NCI-H2227 (cell line): ENCODE measurements at regions not wholly inside any gene's neighbourhood (a gene's known extent, or its start where the extent isn't known, plus 50 kb on each side); places are given as distances from the start of the nearest gene placed in this dataset.
A peak's percentile ranks its signal among the peaks of the same experiment; 100 is the strongest.

Experiments
- DNase-seq: peaks from one replicate; lab custom pipeline; 2025; ENCODE audit not compliant: unreplicated experiment; lab: John Stamatoyannopoulos, UW

DNA sequence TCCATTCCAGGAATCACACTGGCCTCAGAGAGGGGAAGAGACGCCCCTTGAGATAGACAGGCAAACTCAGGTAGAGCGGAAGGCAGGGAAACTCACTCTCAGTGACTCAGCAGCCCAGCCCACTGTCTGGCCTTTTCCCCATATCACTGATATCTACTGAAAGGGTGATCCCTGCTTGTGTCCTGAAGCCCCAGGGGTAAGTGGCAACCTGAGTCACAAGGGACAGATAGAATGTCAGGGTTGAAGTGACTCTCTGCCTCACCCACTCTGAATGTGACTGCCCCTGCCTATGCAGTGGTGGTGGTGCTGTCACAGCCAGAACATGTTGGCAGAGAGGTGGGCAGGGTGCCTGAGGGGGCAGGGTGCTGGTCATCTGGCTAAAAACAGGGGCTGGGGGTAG lies 157.5 kb upstream of the FGGY start:
- DNase-seq = no peak

DNA sequence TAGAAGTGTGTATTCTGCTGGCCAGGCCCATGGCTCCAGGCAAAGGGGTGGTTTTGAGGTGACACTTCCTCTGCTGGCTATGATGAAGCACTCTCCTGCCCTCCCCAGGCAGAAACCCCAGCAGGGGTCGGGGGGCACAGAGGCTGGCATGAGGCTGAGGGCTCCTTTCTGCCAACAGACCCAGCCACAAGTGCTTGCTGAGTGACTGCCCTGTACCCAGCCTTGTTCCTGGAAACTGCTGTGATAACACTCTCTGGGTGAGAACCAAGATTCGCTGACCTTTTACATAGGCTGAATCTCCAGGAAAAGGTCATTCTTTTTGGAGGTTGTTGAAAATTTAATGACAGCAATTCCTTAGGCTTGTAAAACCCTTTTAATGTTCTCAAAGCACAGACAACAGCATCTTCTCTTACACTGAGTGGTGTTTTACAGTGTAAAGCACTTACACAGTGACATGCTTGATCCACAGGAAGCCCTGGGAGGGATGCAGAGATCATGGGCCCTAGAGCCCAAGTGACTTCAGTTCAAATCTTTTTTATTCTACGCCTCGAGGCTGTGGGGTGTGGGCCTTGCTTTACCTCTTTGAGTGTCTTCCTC lies 155.5 kb upstream of the FGGY start:
- peak; percentile 18 for DNase-seq

DNA sequence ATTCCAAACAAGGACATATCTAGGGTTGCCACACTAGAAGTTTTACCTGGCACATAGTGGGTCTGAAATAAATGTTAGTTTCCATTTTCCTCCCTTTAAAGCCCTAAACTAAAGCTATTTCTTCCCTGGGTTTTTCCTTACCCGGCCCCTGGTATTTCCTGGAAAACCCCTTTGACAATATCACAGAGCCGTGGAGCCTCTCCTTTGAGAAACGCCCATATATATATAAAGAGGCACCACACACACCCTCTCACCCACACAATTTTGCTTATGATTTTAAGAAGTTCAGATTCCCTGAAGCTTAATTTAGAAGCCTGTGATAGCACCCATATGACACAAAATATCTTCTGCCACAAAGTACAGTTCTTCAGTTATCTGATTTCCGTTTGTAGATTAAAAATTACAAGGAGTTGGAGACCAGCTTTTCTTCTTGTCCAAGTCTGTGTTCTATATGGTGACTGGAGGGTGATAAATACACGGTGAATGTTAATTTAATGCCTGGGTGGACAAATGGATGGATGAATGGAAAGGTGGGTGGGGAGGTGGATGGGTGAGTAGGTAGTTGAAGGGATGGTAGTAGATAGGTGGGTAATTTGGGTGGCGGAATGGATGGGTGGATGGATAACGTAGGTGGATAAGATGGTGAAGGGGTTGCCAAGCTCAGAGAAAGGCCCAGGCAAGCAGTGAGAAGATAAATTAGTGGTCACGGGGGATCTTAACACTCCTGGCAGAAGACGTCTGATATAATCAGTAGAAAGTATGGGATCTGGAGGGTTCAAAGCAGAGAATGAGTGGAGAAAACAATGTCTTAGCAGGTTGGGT lies 154.4 kb upstream of the FGGY start:
- DNase-seq = no peak

DNA sequence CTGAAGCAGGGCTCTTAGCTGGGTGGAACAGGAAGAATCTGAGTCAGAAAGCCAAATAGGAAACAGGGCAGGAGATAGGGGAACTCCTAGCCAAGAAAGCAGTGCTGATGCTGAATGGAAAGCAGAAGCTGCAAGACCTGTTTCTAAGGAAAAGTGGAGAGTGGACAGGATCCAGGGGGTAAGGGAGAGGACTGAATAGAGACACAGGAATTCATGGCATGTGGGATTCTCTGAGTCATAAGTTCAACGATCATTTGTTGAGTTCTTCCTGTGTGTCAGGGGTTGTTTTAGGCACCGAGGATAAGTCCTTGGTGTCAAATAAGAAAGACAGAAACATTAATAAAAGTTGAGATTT lies 153.8 kb upstream of the FGGY start:
- DNase-seq = no peak

DNA sequence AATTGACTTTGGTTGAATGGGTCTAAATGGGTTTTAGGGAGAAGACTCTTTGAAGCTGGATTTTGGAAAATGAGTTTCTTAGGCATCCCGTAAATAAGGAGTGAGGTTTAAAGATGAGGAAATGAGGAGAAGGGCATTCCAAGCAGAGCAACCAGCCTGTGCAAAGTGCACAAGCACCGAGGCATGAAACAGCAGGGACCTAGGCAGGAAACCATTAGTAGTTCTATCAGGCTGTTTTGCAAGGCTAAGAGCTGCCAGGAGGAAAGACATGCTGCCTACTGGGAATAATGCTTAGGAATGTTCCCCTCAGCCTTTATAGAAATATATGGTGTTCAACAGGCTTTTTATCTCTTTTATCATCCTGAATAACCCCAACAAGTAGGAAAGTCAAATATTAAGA lies 153.1 kb upstream of the FGGY start:
- no peak for DNase-seq

DNA sequence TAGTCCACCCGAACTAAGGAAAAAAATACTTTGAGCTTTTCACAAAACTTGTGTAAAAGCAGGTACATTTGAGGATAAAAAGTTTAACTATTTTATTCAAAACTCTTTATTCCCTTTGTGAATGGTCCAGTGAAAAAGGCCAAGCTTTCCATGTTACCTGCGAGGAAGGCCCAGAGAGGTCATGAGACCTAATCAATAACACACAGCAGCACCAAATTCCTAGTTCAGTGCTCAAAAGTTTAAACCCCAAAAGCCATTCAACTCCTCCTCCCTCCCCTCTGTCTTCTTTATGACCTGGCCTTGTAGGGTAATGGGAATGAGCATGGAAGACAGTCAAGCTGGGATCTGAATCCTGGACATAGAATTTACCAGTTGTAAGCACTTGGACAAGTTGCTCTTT lies 151.9 kb upstream of the FGGY start:
- DNase-seq = no peak

DNA sequence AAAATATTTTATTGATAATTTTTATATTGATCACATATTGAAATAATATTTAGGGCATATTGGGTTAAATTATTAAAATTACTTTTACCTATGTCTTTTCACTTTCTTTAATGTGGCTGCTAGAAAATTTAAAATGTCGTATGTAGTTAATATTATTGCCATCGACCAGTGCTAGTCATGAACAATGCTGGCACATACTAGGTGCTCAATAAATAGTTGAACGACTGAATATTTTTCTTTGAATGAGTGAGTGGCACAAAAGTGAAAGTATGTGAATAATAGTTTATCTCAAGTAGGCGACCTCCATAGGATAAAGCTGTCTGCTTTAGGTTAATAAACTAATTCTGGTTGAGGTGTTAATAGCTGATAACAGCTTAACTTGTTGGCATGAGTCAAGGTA lies 150.8 kb upstream of the FGGY start:
- no peak for DNase-seq

DNA sequence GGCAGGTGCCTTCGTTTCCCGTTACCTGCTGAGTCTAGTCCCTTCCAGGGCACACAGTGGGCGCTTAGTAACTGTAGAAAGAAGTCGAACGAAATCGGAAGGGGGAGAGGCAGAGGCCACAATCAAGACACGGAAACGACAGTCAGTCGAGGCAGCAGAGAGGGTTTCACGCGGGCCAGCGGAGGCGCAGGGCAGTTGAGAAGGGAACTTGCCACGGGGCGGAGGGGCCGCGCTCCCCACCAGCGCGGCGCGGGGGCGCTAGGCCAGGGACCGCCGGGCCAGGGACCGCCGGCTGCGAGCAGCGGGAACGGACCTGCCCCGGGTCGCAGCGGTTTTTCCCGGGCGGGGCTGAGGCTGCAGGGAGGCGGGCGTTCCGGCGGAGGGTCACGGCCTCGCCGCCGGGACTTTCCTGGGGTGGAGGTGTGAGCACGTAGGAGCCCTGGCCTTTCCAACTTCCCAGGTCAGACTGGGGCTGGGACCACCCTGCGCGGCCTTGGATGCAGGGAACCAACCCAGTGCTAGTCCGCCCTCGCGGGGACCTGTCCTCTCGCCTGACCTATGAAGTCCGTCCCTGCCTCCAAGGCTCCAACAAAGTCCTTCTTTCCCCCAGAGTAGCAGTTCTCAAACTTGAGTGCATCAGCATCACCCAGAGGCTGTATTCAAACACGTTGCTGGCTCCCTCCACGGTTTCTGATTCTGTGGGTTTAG lies 150.1 kb upstream of the FGGY start:
- DNase-seq = peak; percentile 20

DNA sequence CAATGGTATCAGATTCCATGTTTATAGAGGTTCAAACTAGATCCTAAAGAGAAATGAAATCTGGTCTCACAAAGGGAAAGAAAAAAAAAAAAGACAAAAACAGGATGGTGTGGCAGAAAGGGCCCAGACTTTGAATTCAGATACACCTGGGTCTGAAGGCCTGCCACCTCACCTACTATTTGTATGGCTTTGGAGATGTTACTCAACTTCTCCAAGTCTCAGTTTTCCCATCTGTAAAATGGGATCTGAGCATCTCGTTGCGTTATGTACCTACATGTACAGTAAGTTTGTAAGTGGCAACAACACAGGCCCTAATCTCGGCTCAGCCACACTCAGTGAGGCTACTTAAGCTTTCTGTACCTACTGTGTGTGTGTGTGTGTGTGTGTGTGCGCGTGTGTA lies 147.5 kb upstream of the FGGY start:
- no peak for DNase-seq

DNA sequence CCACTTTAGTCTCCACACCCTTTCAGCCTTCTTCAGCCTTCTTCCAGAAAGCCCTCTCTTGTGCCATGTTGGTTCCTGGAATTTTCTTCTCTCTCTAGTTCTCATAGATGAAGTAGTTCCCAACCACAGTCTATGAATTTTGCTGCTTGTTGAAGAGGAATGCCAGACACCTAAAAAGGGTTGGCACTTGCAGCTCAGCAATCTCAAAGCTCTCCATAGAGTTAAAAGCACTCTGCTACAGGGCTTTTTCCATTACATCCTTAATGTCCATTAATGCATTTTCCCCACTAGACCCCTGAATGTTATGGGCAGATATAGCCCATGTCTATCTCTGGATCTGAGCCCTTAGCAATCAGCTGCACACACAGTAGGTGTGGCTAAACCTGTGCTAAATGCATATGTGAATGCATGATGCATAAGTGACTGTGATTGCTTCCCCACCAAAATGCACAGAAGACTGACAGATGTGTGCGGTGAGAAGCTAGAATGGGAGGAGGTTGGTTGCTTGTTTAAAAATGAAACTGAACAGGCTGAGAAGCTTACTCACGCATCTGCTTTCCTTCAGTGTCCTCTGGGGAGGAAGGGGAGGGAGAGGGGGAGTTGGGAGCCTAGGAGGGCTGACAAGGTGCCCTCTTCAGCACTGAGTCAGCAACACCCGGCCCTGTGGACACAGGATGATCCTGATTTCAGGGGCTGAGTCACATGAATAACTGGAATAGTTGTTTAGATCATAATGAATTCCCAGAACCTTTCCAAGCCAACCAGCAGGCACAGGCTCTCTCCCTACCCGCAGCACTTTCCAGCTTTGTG lies 146.1 kb upstream of the FGGY start:
- peak; percentile 52 for DNase-seq

DNA sequence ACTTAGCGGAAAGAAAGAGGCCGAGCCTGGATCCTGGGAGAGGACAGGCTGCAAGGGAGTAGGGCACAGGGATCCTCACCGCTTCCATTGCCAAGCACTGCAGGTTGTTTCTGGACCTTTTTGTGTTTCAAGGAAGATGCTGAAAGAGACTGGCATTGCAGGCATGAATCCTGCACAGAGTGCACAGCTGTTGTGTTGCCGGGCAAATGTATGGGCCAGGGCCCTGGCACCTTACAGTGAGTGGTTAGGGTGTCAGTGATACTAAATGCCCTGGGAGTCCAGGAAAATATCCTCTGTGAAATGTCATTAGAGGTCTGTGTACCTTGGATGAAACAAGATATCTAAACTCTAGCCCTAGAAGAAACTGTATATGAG lies 145.5 kb upstream of the FGGY start:
- DNase-seq = no peak

DNA sequence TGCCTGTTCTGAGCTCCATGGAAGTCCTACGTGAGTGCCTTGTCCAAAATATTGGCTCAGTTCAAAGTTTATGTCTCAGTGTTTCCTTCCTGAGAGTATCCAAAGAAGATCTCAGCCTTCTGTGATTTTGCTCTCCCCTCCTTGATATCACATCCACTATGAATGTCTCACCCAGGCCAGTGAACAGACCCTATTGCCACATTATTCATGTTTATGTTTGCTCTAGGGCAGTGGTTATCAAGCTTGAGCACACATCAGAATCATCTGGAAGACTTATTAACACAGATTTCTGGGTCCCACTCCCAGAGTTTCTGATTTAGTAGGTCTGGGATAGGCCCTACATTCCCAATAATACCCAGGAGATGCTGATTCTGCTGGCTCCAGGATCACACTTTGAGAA lies 145.0 kb upstream of the FGGY start:
- no peak for DNase-seq

DNA sequence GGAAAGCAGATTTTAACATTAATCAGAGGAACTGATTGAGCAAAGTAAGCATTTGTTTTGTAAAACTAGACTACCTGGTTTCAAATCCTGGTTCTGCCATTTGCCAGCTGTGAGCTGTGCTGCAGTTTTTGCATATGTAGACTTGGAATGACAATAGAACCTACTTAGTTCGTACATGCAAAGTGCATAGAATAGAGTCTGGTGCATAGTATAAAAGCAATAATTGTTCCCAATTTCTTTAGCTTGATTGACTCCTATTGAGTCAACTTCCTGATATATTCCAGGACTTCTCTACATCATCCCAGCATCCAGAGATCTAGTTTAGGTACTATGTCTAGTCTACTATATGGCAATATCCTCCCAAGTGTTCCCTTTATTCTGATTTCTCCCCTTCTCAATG lies 144.4 kb upstream of the FGGY start:
- DNase-seq = no peak

DNA sequence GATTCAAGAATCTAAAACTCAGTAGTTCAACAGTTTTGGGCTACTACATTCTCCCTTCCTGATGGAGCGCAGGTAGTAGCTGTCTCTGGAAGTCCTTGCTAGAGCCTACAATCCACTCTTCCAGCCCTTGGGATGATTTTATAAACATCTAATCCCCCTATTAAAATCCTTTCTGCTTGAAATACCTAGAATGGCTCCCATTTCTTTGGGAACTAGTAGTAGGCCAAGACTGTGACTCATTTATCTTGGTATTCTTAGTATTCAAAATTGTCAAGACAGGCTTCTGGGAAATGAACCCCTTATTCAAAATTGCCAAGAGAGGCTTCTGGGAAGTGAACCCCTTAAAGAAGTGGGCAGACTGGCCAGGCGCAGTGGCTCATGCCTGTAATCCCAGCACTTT lies 142.5 kb upstream of the FGGY start:
- no peak for DNase-seq

DNA sequence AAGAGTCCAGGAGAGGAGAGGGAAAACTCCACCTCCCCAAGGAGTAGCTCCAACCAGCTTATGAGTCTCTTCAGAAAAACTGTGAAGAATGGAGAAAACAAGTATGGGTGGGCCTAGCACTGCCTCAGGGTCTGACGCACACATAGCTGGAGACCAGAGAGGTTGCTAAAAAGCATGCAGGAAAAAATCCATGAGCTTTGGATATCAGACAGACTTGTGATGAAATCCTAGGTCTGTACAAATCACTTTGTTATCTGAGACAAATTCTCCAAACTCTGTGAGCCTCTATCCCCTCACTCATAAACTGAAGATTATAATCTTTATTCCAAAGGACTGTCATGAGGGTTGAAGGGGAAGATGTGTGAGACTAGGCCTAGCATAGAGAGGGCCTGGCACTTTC lies 141.5 kb upstream of the FGGY start:
- DNase-seq = no peak

DNA sequence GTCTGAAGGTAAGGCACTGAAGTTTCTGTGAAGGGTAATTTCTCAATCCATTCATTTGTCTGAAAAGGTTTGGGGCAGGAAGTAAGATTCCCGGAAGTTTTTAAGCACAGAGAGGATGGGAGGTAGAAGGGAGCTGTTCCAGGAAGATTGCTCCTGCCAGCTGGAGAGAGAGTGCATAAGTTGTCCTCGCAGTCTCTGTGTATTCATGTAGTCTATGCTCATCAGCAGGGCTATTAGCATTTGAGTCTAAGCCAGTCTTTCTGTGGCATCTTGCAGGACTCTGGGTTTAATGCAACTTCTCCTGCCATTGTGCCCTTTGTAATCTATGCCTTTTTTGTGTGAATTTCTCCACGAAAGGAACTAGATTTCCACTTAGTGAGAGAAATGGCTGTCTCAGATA lies 140.8 kb upstream of the FGGY start:
- no peak for DNase-seq

DNA sequence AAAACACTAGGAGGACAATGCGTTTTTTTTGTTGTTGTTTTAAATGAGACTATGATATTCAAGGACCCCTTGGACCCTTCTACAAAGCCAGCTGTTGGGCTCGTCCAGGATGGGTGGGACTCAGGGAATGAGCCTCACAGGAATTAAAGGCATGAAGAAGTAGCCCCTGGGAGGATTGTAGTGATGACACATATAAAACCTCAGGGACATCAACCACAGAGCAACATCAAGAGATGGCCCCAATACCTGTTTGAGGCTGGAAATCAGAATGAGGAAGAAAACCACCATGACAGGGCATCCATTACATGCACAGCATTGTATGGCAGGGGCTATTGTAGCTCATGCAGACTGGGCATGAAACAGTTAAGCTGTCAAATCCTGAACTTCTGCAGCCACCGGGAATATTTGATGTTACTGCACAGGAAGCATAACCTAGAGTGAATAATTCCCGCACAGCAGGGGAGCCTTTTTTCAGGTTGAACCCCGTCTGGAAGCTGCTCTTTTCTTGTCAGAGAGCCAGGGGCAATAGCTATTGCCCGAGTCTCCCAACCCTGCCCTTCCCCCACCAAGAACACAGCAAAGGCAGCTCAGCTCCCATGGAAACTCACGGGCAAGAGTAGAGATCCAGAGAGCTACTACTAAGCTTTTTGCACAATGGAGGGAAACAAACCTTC lies 140.2 kb upstream of the FGGY start:
- peak; percentile 88 for DNase-seq

DNA sequence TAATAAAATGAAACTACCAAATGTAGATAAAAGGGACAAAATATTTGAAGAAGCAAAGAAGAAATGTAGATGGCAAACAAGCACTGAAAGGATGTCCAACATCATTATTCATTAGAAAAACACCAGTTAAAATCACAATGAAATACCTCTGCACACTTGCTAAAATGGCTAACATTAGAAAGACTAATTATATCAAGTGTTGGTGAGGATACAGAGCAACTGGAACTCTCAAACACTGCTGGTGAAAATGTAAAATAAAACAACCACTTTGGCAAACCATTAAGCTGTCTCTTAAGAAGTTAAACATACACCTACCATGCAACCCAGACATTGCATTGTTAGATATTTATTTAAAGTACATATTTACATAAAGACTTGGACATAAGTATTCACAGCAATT lies 138.6 kb upstream of the FGGY start:
- DNase-seq = no peak

DNA sequence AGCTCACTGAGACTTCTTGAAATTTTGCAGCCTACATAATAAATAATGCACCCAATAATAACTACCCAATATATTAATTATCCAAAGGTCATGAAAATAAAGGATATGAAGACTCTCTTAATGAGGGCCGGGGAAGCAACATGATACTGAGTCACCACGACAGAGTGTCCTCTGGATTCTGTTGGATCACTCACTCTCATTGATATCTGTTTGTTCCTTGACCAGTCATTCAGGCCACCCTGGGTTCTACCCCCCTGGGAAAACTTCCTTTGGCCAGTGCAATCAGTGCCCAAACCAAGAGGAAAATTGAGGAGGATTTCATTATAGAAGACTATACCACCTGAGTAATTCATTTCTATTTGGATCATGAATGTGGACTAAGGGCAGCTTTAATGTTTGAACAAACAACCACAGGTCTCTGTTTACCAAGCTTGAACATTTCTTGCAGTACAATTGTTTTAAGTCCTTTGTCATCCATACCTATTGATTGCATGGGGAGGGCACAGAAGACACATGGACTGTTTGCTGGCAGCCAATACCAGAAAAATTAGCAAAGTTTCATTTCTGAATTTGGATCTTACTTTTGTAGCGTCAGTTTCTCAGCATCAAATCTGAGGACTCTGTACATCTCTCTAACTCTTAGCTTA lies 137.2 kb upstream of the FGGY start:
- DNase-seq = no peak

DNA sequence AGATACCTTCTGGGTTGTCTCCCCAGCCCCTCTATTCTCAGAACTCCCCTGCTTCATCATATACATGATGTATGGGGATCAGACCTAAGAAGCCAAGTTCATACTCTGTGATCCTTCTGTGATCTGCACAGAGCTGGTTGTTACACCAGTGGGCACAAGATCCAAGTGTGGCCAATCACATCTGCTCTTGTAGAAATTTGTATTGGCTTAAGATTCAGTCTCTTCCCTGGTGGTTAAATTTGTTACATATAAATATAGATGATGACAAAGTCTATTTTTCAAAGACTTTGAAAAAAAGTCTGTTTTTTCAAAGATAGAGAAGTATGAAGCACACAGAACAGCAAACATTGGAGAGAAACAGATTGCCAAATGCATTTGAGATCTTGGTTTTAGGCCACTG lies 135.8 kb upstream of the FGGY start:
- no peak for DNase-seq

DNA sequence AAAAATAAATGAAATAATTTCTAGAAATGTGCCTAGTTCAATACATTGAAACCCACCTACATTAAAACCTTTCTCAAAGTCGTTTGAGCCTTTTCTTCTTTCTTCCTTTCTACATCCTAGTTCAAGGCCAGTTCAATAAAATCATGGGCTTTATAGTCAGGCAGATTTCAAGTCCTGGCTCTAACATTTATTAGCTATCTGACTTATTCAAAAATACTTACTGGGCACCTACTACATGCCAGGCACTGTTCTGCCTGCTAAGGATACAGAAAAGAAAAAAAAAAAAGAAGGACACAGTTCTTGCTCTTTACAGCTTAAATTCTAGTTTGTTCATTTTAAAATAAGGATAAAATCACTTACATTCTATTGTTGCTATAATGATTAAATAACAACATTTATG lies 134.2 kb upstream of the FGGY start:
- DNase-seq = no peak
